SK-N-SH (cell line): ENCODE measurements at regions not wholly inside any gene's neighbourhood (a gene's known extent, or its start where the extent isn't known, plus 50 kb on each side); places are given as distances from the start of the nearest gene placed in this dataset.

Experiments used
- EP300 ChIP-seq, 2 experiments: IDR thresholded peaks; 2 replicates each; pipeline versions ENCODE4 v1.4.0 to v1.6.1; 2012; ENCODE audit warnings: borderline replicate concordance in 1 of 2, low read depth in 1 of 2, low read length in 1 of 2
- FOXM1 ChIP-seq: IDR thresholded peaks from 2 replicates; pipeline ENCODE4 v1.4.0; 2012; ENCODE audit warnings: low read depth, mild to moderate bottlenecking
- MXI1 ChIP-seq: IDR thresholded peaks from 2 replicates; pipeline ENCODE4 v1.6.1; 2012; ENCODE audit warnings: mild to moderate bottlenecking, low read depth, low read length, improper control_type of control experiment
- POLR2AphosphoS5 ChIP-seq: IDR thresholded peaks from 2 replicates; pipeline ENCODE4 v1.6.1; 2012; ENCODE audit warnings: low read depth, low read length
- RXRA ChIP-seq: IDR thresholded peaks from 2 replicates; pipeline ENCODE4 v1.4.0; 2012; ENCODE audit warnings: low read depth, mild to moderate bottlenecking, borderline replicate concordance
- SIN3A ChIP-seq: IDR thresholded peaks from 2 replicates; pipeline ENCODE4 v1.6.1; 2012; ENCODE audit warnings: low read depth, mild to moderate bottlenecking, low read length, moderate library complexity, borderline replicate concordance
- TF ChIP-seq, protein P1 (sequence below): fragments of 200-600 bp; sonication (generic); IDR thresholded peaks from 2 replicates; pipeline ENCODE4 v1.6.1; 2017; ENCODE audit warnings: antibody characterized with exemption, mild to moderate bottlenecking, moderate library complexity
- TF ChIP-seq, protein P2 (sequence below): IDR thresholded peaks from 2 replicates; pipeline ENCODE4 v1.4.0; 2012; ENCODE audit warnings: low read depth
- TF ChIP-seq, protein P3 (sequence below): fragments of 150-350 bp; IDR thresholded peaks from 2 replicates; pipeline ENCODE4 v1.6.1; 2017; ENCODE audit warnings: antibody characterized with exemption, low read length, low read depth, borderline replicate concordance

DNA sequence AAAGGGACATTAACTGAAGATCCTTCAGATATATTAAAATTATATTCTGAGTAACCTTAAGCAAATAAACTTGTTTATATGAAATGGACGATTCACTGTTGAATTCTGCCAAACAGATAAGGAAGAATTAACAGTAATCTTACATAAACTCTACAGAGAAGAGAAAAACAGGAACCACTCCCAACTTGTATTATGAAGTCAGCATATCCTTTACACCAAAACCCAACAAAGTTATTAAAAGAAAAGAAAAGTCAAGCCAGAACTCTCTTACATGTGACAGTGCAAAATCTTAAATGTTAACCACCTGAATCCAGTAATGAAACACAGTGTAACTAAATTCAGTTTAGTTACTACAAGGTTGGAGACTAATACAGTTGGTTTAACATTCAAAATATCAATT, 185.8 kb downstream of the DEPDC1B start:
- TF ChIP-seq, protein P1, sequence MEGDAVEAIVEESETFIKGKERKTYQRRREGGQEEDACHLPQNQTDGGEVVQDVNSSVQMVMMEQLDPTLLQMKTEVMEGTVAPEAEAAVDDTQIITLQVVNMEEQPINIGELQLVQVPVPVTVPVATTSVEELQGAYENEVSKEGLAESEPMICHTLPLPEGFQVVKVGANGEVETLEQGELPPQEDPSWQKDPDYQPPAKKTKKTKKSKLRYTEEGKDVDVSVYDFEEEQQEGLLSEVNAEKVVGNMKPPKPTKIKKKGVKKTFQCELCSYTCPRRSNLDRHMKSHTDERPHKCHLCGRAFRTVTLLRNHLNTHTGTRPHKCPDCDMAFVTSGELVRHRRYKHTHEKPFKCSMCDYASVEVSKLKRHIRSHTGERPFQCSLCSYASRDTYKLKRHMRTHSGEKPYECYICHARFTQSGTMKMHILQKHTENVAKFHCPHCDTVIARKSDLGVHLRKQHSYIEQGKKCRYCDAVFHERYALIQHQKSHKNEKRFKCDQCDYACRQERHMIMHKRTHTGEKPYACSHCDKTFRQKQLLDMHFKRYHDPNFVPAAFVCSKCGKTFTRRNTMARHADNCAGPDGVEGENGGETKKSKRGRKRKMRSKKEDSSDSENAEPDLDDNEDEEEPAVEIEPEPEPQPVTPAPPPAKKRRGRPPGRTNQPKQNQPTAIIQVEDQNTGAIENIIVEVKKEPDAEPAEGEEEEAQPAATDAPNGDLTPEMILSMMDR = no peak
- TF ChIP-seq, protein P2, sequence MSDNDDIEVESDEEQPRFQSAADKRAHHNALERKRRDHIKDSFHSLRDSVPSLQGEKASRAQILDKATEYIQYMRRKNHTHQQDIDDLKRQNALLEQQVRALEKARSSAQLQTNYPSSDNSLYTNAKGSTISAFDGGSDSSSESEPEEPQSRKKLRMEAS = no peak
- TF ChIP-seq POLR2AphosphoS5 (no peak), MXI1 (no peak), EP300 (IDR thresholded peaks at IDR 0.05; ENCODE audit: borderline replicate concordance in 1 of 2, low read depth in 1 of 2, low read length in 1 of 2) (no peak), SIN3A (no peak), RXRA (no peak), FOXM1 (no peak)
- TF ChIP-seq, protein P3, sequence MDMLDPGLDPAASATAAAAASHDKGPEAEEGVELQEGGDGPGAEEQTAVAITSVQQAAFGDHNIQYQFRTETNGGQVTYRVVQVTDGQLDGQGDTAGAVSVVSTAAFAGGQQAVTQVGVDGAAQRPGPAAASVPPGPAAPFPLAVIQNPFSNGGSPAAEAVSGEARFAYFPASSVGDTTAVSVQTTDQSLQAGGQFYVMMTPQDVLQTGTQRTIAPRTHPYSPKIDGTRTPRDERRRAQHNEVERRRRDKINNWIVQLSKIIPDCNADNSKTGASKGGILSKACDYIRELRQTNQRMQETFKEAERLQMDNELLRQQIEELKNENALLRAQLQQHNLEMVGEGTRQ = no peak
